ENCODE measurements at regions not wholly inside any gene's neighbourhood (a gene's known extent, or its start where the extent isn't known, plus 50 kb on each side); places are given as distances from the start of the nearest gene placed in this dataset.
"Not testable (repeated sequence)": the region's sequence is repeated elsewhere in the genome, so short reads cannot be mapped to it uniquely, and the experiment has no call there.

DNA sequence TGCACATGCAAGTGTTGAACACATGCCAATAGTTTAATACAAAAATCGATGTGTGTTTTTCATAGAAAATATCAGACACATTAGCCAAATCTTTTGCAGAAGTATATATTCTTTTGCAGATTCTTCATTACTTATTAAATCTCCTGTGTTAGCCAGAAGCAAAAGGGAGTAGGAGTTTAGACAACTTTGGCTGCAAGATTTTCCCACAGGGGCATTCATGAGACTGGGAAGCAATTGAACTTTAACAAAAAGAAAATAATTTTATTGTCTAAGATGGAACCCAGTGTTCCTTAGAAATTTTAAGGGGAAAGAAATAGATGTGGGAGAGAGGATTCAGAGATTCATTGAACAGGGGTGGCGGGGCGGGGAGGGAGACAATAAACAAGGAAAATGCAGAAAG lies 1336.0 kb downstream of the GATA3 start:
- H3K9me3 Mint-ChIP-seq: no peaks in the 10 kb centered on the region
- ATAC-seq (ENCODE audit: low read depth) (no peak), DNase-seq (no peak)
- H3K27ac Mint-ChIP-seq: no peak overlapping the region
- no peak overlapping the region for H3K4me3 Mint-ChIP-seq
- H3K36me3 Mint-ChIP-seq: no peaks in the 10 kb centered on the region
- no peaks in the 10 kb centered on the region for H3K4me1 Mint-ChIP-seq
- POLR2A ChIA-PET: no interaction called here
- H3K27me3 Mint-ChIP-seq: peaks cover 2% of the 10 kb centered on the region

DNA sequence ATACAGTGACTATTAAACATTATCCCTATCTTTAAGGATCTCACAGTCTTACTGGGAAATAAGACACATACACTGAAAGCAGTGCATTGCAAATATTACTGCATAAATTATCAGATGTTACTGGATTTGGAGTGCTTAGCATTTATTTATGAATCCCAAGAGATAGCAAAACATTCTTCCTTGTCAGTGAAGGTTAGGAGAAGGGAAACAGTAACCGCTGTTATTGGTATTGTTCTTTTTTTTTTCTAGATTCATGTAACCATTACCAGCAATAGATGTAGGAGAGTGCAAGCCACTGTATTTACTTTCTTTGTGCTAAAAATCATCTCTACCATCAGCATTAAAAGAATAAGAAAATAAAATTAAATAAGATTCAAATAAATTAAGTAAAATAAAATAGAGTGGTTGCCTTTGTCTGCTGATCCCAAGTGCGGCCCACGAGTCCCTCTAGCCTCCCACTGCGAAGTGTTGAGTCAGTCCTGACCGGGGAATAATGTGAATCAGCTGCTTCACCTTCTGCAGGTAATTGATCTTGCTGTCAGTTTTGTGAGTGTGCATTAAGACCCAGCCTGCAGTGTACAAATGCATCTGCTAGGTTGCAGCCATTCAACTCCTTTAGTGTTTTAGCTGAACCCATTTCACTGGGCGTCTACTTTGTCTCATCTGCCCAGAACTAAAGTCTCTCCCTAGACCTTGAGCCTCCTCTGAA lies 1344.9 kb downstream of the GATA3 start:
- DNase-seq (no peak), ATAC-seq (ENCODE audit: low read depth) (no peak)
- H3K27ac Mint-ChIP-seq: no peak overlapping the region
- no peaks in the 10 kb centered on the region for H3K4me1 Mint-ChIP-seq
- POLR2A ChIA-PET: no interaction called here
- H3K36me3 Mint-ChIP-seq: no peaks in the 10 kb centered on the region
- H3K9me3 Mint-ChIP-seq: no peaks in the 10 kb centered on the region
- no peak overlapping the region for H3K4me3 Mint-ChIP-seq
- peaks cover 3% of the 10 kb centered on the region for H3K27me3 Mint-ChIP-seq

DNA sequence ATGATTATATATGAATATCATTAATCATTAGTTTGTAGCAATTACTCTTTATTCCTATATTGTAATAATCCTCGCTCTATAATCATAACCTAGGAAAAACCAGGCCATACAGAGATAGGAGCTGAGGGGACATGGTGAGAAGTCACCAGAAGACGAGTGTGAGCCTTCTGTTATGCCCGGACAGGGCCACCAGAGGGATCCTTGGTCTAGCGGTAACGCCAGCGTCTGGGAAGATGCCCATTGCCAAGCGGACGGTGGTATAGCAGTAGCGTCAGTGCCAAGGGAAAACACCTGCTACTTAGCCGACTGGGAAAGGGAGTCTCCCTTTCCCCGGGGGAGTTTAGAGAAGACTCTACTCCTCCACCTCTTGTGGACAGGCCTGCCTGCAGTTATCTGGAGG lies 1347.6 kb downstream of the GATA3 start:
- H3K27ac Mint-ChIP-seq, H3K27me3 Mint-ChIP-seq, H3K36me3 Mint-ChIP-seq: not testable (repeated sequence)

DNA sequence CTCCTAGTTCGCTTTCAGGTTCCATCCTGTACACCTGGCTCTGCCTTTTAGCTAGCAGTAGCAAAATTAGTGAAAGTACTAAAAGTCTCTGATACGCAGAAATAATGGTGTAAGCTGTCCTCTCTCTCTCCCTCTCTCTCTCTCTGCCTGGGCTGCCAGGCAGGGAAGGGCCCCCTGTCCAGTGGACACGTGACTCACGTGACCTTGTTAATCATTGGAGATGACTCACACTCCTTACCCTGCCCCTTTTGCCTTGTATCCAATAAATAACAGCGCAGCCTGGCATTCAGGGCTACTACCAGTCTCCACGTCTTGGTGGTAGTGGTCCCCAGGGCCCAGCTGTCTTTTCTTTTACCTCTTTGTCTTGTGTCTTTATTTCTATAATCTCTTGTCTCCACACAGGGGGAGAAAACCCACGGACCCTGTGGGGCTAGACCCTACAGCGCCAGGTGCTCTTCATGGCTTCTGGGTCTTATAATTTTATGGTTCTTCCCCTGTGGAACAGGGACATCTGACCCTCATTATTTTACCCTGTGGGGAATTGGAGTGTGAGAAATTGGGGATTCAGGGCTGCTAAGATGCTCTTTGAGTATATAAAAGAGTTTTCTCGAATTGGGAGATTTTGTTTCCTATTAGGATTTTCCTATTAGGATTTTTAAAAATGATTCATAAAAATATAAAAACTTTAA lies 1348.2 kb downstream of the GATA3 start:
- not testable (repeated sequence) for H3K36me3 Mint-ChIP-seq, H3K9me3 Mint-ChIP-seq

More for the DNA sequence above, 1347.6 kb downstream of the GATA3 start:
- H3K4me3 Mint-ChIP-seq; ATAC-seq (ENCODE audit: low read depth); H3K4me1 Mint-ChIP-seq; POLR2A ChIA-PET; H3K9me3 Mint-ChIP-seq; DNase-seq: not testable (repeated sequence)

GRCh38 chr10:9407201-9407600 lies 1352.7 kb downstream of the GATA3 start:
- ATAC-seq (ENCODE audit: low read depth); H3K36me3 Mint-ChIP-seq; H3K4me3 Mint-ChIP-seq; POLR2A ChIA-PET; DNase-seq; H3K9me3 Mint-ChIP-seq; H3K27me3 Mint-ChIP-seq; H3K27ac Mint-ChIP-seq; H3K4me1 Mint-ChIP-seq: not testable (repeated sequence)

More for the DNA sequence above, 1348.2 kb downstream of the GATA3 start:
- DNase-seq; H3K27ac Mint-ChIP-seq; H3K27me3 Mint-ChIP-seq; POLR2A ChIA-PET; H3K4me1 Mint-ChIP-seq; ATAC-seq (ENCODE audit: low read depth); H3K4me3 Mint-ChIP-seq: not testable (repeated sequence)

DNA sequence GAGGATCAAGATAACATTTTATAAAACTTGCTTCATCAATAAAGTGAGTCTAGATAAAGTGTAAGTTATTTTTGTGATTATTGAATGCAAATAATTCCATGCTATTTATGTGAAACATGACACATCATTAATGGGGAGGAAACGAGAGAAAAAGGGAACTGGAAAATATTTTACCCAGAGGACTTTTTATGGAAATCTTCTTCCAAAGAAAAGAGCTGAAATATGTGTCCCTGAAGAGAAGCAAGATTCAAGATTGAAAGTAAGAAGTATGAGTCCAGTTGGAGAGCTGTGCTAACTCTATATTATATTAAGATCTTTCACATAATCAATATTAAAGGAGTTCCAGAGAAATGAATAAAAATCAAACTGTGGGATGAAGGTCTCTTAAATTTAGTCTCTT lies 1361.8 kb downstream of the GATA3 start:
- Mint-ChIP-seq H3K27me3 (peaks cover 2% of the 10 kb centered on the region), H3K4me1 (no peaks in the 10 kb centered on the region), H3K27ac (no peak overlapping the region), H3K36me3 (no peaks in the 10 kb centered on the region), H3K4me3 (no peak overlapping the region), H3K9me3 (no peaks in the 10 kb centered on the region)
- POLR2A ChIA-PET: no interaction called here
- ATAC-seq (ENCODE audit: low read depth) (no peak), DNase-seq (no peak)

DNA sequence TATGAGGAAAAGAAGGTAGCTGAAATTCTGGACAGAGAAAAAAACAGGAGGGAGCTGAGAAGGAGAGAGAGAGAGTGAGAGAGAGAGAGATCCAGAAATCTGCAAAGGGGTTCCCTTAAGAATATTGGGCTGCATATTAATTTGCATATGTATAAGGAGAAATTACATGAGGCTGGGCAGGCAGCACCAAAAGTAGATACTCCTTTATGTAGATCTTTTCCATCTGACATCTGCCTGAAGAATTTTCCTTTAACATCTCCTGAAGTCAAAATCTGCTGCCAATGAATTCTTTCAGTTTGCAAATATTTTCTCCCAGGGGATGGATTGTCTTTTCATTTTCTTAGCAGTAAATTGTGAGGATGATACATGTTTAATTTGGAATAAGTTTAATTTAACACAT lies 1365.3 kb downstream of the GATA3 start:
- H3K36me3 Mint-ChIP-seq: no peaks in the 10 kb centered on the region
- DNase-seq: no peak
- no peak overlapping the region for H3K27ac Mint-ChIP-seq
- H3K9me3 Mint-ChIP-seq: no peaks in the 10 kb centered on the region
- no peak for ATAC-seq (ENCODE audit: low read depth)
- H3K27me3 Mint-ChIP-seq: no peaks in the 10 kb centered on the region
- no peak overlapping the region for H3K4me3 Mint-ChIP-seq
- POLR2A ChIA-PET: no interaction called here
- no peaks in the 10 kb centered on the region for H3K4me1 Mint-ChIP-seq

DNA sequence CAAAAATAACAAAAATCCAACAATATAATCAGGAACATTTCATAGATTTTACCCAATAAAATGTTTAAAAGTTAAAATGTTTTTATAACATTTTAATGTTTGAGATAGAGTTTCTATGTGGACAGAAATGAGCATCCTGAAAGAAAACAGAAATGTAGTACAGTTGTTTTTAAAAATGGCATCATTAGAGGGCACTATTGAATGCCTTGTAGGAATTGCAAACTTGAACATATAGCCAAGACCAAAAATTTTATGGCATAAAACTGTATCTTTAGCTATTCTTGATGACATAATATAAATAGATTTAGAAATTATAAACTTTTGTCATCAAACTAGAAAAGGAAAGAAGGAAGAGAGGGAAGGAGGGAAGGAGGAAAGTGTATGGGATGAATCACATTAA lies 1372.7 kb downstream of the GATA3 start:
- DNase-seq (no peak), ATAC-seq (ENCODE audit: low read depth) (no peak)
- no peaks in the 10 kb centered on the region for H3K36me3 Mint-ChIP-seq
- H3K4me3 Mint-ChIP-seq: no peak overlapping the region
- H3K9me3 Mint-ChIP-seq: no peaks in the 10 kb centered on the region
- no peaks in the 10 kb centered on the region for H3K27me3 Mint-ChIP-seq
- H3K27ac Mint-ChIP-seq: no peak overlapping the region
- POLR2A ChIA-PET: no interaction called here
- H3K4me1 Mint-ChIP-seq: no peaks in the 10 kb centered on the region

GRCh38 chr10:9437131-9437530 lies 1382.6 kb downstream of the GATA3 start:
- Mint-ChIP-seq H3K27ac (no peak overlapping the region), H3K9me3 (no peaks in the 10 kb centered on the region), H3K27me3 (no peaks in the 10 kb centered on the region), H3K4me1 (no peaks in the 10 kb centered on the region), H3K4me3 (no peak overlapping the region), H3K36me3 (no peaks in the 10 kb centered on the region)
- no peak for ATAC-seq (ENCODE audit: low read depth)
- DNase-seq: no peak
- POLR2A ChIA-PET: no interaction called here

GRCh38 chr10:9443758-9444157 lies 1389.3 kb downstream of the GATA3 start:
- DNase-seq (no peak), ATAC-seq (ENCODE audit: low read depth) (no peak)
- Mint-ChIP-seq H3K9me3 (no peaks in the 10 kb centered on the region), H3K4me1 (no peaks in the 10 kb centered on the region), H3K36me3 (no peaks in the 10 kb centered on the region), H3K27ac (no peak overlapping the region), H3K4me3 (no peak overlapping the region), H3K27me3 (no peaks in the 10 kb centered on the region)
- POLR2A ChIA-PET: no interaction called here

DNA sequence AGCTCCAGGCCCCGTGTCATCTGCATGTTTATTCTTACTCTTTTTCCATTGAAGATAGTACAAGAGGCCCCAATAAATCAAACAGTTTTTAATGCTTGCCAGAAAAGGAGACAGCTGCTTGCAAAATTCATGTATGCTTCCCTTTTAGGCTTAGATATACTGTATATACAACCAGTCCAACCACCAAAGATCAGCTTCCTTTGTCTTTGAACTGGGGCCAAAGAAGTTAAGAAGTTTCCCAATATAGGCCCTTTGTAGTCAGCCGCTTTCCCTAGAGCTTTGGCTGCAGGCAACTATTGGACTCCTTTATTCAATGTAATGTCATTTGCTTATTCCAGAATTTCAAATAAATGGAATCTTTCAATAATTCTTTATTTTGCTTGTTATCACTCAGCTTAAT lies 1395.0 kb downstream of the GATA3 start:
- no peak for DNase-seq
- POLR2A ChIA-PET: no interaction called here
- H3K4me3 Mint-ChIP-seq: no peak overlapping the region
- no peaks in the 10 kb centered on the region for H3K36me3 Mint-ChIP-seq
- no peak for ATAC-seq (ENCODE audit: low read depth)
- H3K9me3 Mint-ChIP-seq: peaks cover 1% of the 10 kb centered on the region
- H3K27ac Mint-ChIP-seq: no peak overlapping the region
- no peaks in the 10 kb centered on the region for H3K27me3 Mint-ChIP-seq
- H3K4me1 Mint-ChIP-seq: no peaks in the 10 kb centered on the region

DNA sequence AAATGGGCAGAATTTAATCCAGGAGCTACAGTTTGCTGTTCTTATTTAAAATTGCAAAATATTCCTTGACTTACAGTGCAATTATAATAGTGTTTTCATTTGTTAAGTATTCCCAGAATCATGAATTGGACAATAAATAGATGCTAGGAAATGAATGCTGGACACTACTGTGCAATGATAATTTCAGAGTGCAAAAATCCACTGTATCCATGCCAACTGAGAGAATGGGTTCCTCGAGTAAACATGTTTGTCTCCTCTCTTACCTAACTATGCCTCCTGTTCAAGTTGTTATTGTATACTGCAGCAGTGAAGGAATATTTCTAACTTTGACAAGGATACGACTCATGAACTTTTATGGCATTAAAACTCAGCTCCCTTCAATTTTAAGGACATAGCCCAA lies 1396.3 kb downstream of the GATA3 start:
- ATAC-seq (ENCODE audit: low read depth): no peak

GRCh38 chr10:9451211-9451773 lies 1396.8 kb downstream of the GATA3 start:
- no peak for ATAC-seq (ENCODE audit: low read depth)

More for the DNA sequence above, 1396.3 kb downstream of the GATA3 start:
- no peak overlapping the region for H3K27ac Mint-ChIP-seq
- no peak for DNase-seq
- POLR2A ChIA-PET: no interaction called here
- H3K9me3 Mint-ChIP-seq: peaks cover 1% of the 10 kb centered on the region
- H3K36me3 Mint-ChIP-seq: no peaks in the 10 kb centered on the region
- H3K4me1 Mint-ChIP-seq: no peaks in the 10 kb centered on the region
- H3K27me3 Mint-ChIP-seq: no peaks in the 10 kb centered on the region
- no peak overlapping the region for H3K4me3 Mint-ChIP-seq

GRCh38 chr10:9452056-9452455 lies 1397.6 kb downstream of the GATA3 start:
- POLR2A ChIA-PET: no interaction called here
- Mint-ChIP-seq H3K4me1 (no peaks in the 10 kb centered on the region), H3K27me3 (peaks cover 2% of the 10 kb centered on the region), H3K9me3 (peaks cover 1% of the 10 kb centered on the region), H3K27ac (no peak overlapping the region), H3K4me3 (no peak overlapping the region), H3K36me3 (no peaks in the 10 kb centered on the region)
- ATAC-seq (ENCODE audit: low read depth): no peak
- no peak for DNase-seq

More at GRCh38 chr10:9451211-9451773, 1396.8 kb downstream of the GATA3 start:
- Mint-ChIP-seq H3K4me1 (no peaks in the 10 kb centered on the region), H3K36me3 (no peaks in the 10 kb centered on the region), H3K27ac (no peak overlapping the region), H3K4me3 (no peak overlapping the region), H3K9me3 (peaks cover 1% of the 10 kb centered on the region), H3K27me3 (no peaks in the 10 kb centered on the region)
- DNase-seq: no peak
- POLR2A ChIA-PET: no interaction called here

All from activated naive CD8-positive, alpha-beta T cell treated with anti-CD3 and anti-CD28 coated beads, Interleukin-2, amount 10 ng/mL, durations not matched to agents 7 days and 5 days (primary cell).